ENCODE measurements at regions not wholly inside any gene's neighbourhood (a gene's known extent, or its start where the extent isn't known, plus 50 kb on each side); places are given as distances from the start of the nearest gene placed in this dataset.
"Not testable (repeated sequence)": the region's sequence is repeated elsewhere in the genome, so short reads cannot be mapped to it uniquely, and the experiment has no call there.

DNA sequence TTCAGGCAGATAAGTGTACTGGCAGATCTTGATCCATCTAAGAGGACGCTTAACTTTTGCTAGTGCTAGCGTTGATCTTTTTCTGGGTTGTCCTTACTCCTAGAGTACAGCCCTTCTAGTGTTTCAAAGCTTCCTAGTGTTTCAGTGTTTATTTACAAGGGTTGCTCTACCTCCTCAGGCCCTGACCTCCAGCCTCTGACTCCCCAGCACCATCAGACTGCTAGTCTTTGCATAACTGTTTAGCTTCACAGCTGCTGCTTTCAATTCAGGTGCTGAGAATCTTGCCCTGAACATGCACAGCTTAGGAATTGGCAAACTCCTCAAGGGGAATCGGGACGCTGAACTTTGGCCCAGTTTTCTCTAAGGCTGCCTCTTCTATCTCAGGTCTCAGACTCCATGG lies 124.3 kb downstream of the RRM1 start:
- TF ChIP-seq KLF16 (tag by site-specific recombination; IDR thresholded peaks at IDR 0.05); ZNF558 (tag by site-specific recombination; IDR thresholded peaks at IDR 0.05); WT1 (tag by site-specific recombination; IDR thresholded peaks at IDR 0.05); ZNF19 (tag by site-specific recombination; IDR thresholded peaks at IDR 0.05; ENCODE audit: low read depth); ZFP37 (tag by site-specific recombination; IDR thresholded peaks at IDR 0.05); ZNF112 (tag by site-specific recombination; IDR thresholded peaks at IDR 0.05); RBAK (tag by site-specific recombination; IDR thresholded peaks at IDR 0.05); EGR2 (tag by site-specific recombination; IDR thresholded peaks at IDR 0.05; ENCODE audit: low read depth); ZNF155 (tag by site-specific recombination; IDR thresholded peaks at IDR 0.05); ZNF792 (tag by site-specific recombination; IDR thresholded peaks at IDR 0.05): not testable (repeated sequence)
- TF ChIP-seq, protein P1, sequence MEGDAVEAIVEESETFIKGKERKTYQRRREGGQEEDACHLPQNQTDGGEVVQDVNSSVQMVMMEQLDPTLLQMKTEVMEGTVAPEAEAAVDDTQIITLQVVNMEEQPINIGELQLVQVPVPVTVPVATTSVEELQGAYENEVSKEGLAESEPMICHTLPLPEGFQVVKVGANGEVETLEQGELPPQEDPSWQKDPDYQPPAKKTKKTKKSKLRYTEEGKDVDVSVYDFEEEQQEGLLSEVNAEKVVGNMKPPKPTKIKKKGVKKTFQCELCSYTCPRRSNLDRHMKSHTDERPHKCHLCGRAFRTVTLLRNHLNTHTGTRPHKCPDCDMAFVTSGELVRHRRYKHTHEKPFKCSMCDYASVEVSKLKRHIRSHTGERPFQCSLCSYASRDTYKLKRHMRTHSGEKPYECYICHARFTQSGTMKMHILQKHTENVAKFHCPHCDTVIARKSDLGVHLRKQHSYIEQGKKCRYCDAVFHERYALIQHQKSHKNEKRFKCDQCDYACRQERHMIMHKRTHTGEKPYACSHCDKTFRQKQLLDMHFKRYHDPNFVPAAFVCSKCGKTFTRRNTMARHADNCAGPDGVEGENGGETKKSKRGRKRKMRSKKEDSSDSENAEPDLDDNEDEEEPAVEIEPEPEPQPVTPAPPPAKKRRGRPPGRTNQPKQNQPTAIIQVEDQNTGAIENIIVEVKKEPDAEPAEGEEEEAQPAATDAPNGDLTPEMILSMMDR (tag by site-specific recombination; IDR thresholded peaks at IDR 0.05): not testable (repeated sequence)
- TF ChIP-seq, protein P2, sequence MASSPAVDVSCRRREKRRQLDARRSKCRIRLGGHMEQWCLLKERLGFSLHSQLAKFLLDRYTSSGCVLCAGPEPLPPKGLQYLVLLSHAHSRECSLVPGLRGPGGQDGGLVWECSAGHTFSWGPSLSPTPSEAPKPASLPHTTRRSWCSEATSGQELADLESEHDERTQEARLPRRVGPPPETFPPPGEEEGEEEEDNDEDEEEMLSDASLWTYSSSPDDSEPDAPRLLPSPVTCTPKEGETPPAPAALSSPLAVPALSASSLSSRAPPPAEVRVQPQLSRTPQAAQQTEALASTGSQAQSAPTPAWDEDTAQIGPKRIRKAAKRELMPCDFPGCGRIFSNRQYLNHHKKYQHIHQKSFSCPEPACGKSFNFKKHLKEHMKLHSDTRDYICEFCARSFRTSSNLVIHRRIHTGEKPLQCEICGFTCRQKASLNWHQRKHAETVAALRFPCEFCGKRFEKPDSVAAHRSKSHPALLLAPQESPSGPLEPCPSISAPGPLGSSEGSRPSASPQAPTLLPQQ (tag by site-specific recombination; IDR thresholded peaks at IDR 0.05): not testable (repeated sequence)
